Stimulated activated CD8-positive, alpha-beta memory T cell treated with anti-CD3 and anti-CD28 coated beads, Interleukin-15, amount 100 ng/mL, for 24 hours (primary cell): ENCODE measurements at regions not wholly inside any gene's neighbourhood (a gene's known extent, or its start where the extent isn't known, plus 50 kb on each side); places are given as distances from the start of the nearest gene placed in this dataset.
"Not testable (repeated sequence)": the region's sequence is repeated elsewhere in the genome, so short reads cannot be mapped to it uniquely, and the experiment has no call there.

Experiments
- DNase-seq: peaks from one replicate; pipeline ENCODE4 v3.0.0-alpha.2; 2020; ENCODE audit warnings: low read depth

GRCh38 chr20:41784209-41784958 lies 166.2 kb upstream of the CHD6 start:
- no peak for DNase-seq

GRCh38 chr20:41783423-41784208 lies 165.4 kb upstream of the CHD6 start:
- no peak for DNase-seq

- no peak for DNase-seq
Observed at GRCh38 chr20:41782730-41783406, 164.7 kb upstream of the CHD6 start.

- no peak for DNase-seq
Observed at GRCh38 chr20:41782255-41782654, 164.1 kb upstream of the CHD6 start.

- DNase-seq = no peak
Observed at GRCh38 chr20:41776421-41776820, 158.2 kb upstream of the CHD6 start.

- no peak for DNase-seq
Observed at GRCh38 chr20:41774291-41774690, 156.1 kb upstream of the CHD6 start.

GRCh38 chr20:41770965-41771364 lies 152.8 kb upstream of the CHD6 start:
- DNase-seq = no peak

GRCh38 chr20:41770427-41770826 lies 152.2 kb upstream of the CHD6 start:
- DNase-seq = no peak

- no peak for DNase-seq
Observed at GRCh38 chr20:41769592-41770018, 151.4 kb upstream of the CHD6 start.

- no peak for DNase-seq
Observed at GRCh38 chr20:41750137-41750536, 132.0 kb upstream of the CHD6 start.

GRCh38 chr20:41748756-41749582 lies 130.8 kb upstream of the CHD6 start:
- no peak for DNase-seq

- no peak for DNase-seq
Observed at GRCh38 chr20:41748051-41748450, 129.9 kb upstream of the CHD6 start.

- DNase-seq = no peak
Observed at GRCh38 chr20:41747226-41747625, 129.0 kb upstream of the CHD6 start.

GRCh38 chr20:41746635-41747034 lies 128.5 kb upstream of the CHD6 start:
- no peak for DNase-seq

- no peak for DNase-seq
Observed at GRCh38 chr20:41738604-41739206, 120.5 kb upstream of the CHD6 start.

GRCh38 chr20:41735949-41736348 lies 117.8 kb upstream of the CHD6 start:
- DNase-seq = no peak

- no peak for DNase-seq
Observed at GRCh38 chr20:41734506-41734945, 116.3 kb upstream of the CHD6 start.

- DNase-seq = no peak
Observed at GRCh38 chr20:41733151-41733550, 115.0 kb upstream of the CHD6 start.

- not testable (repeated sequence) for DNase-seq
Observed at GRCh38 chr20:41731198-41731597, 113.0 kb upstream of the CHD6 start.

- not testable (repeated sequence) for DNase-seq
Observed at GRCh38 chr20:41727681-41728080, 109.5 kb upstream of the CHD6 start.

GRCh38 chr20:41726727-41727126 lies 108.5 kb upstream of the CHD6 start:
- no peak for DNase-seq
